HepG2 (cell line): ENCODE measurements at regions not wholly inside any gene's neighbourhood (a gene's known extent, or its start where the extent isn't known, plus 50 kb on each side); places are given as distances from the start of the nearest gene placed in this dataset.

Experiments
- ATAC-seq: fragments of 200-7000 bp; cut with Tn5 transposase; 3 replicates; pipeline ENCODE4 v1.9.1; 2020; ENCODE audit warnings: mild to moderate bottlenecking, moderate library complexity
- BruUV-seq: library from RNA; stranded (reverse); fragments of 400-500 nt; replicated peaks from 2 replicates; lab custom pipeline; 2021; lab: Mats Ljungman, UMichigan
- CTCF ChIA-PET: fragments of 300-600 bp; formaldehyde crosslinking; extraction: SDS; loops from one replicate; lab custom pipeline; 2021; ENCODE audit warnings: low total read pairs, inconsistent platforms, low intra/inter-chr PET ratio; lab: Yijun Ruan, JAX
- POLR2A ChIA-PET: fragments of 350-600 bp; sonication (Branson Sonifier 250); formaldehyde crosslinking; loops from one replicate; lab custom pipeline; 2020; ENCODE audit warnings: antibody characterized with exemption, inconsistent platforms; lab: Yijun Ruan, JAX
- DNase-seq: peaks from one replicate; pipeline ENCODE4 v3.0.0-alpha.2; 2015; ENCODE audit warnings: low spot score
- FAIRE-seq: peaks from 3 replicates; lab custom pipeline; 2011; peaks lifted over from hg19 to GRCh38; lab: Jason Lieb, UNC
- H2AFZ ChIP-seq: one replicate; pipeline ENCODE4 v1.6.1; 2011; ENCODE audit warnings: low read length, inconsistent platforms
- H3K27ac ChIP-seq: fragments of 300-600 bp; 3 replicates; pipeline ENCODE4 v1.8.0; 2011; ENCODE audit warnings: mixed run types, mild to moderate bottlenecking, mixed read lengths, low read length, inconsistent platforms; ENCODE audit not compliant: insufficient read depth; ENCODE audit errors: extremely low read length
- H3K27me3 ChIP-seq, 2 experiments: fragments of 200-600 bp in 1 of 2; 2 replicates in 1 of 2; 3 replicates in 1 of 2; pipeline versions ENCODE4 v1.6.0 to v1.8.0; 2011; ENCODE audit warnings: low read length in 2 of 2, mild to moderate bottlenecking in 2 of 2, moderate library complexity in 2 of 2, inconsistent platforms in 1 of 2; ENCODE audit not compliant: insufficient read depth in 2 of 2, control insufficient read depth in 1 of 2
- H3K36me3 ChIP-seq, 2 experiments: fragments of 200-600 bp in 1 of 2; replicated peaks in 1 of 2; 2 replicates in 1 of 2; 3 replicates in 1 of 2; pipeline versions ENCODE4 v1.5.1 to v1.8.0; 2011; ENCODE audit warnings: low read length in 2 of 2, inconsistent platforms in 1 of 2; ENCODE audit not compliant: insufficient read depth in 2 of 2, control insufficient read depth in 1 of 2
- H3K4me1 ChIP-seq: 2 replicates; pipeline ENCODE4 v1.5.1; 2012; ENCODE audit warnings: low read length, inconsistent platforms; ENCODE audit not compliant: insufficient read depth
- H3K4me2 ChIP-seq: 2 replicates; pipeline ENCODE4 v1.6.0; 2011; ENCODE audit warnings: low read depth, low read length, inconsistent platforms
- H3K4me3 ChIP-seq, 3 experiments: fragments of 200-600 bp in 1 of 3; sonication (generic), shearing (Covaris generic) in 1 of 3; replicated peaks in 1 of 3; 2 replicates each; pipeline ENCODE4 v1.5.1; 2011 to 2016; ENCODE audit warnings: low read length in 3 of 3, inconsistent platforms in 2 of 3, low read depth in 2 of 3, mild to moderate bottlenecking in 2 of 3, control low read depth in 1 of 3, mixed read lengths in 1 of 3; ENCODE audit not compliant: insufficient read depth in 1 of 3
- H3K79me2 ChIP-seq: one replicate; pipeline ENCODE4 v1.6.1; 2011; ENCODE audit warnings: low read length, inconsistent platforms; ENCODE audit not compliant: insufficient read depth
- H3K9ac ChIP-seq: 2 replicates; pipeline ENCODE4 v1.6.0; 2011; ENCODE audit warnings: mild to moderate bottlenecking, low read depth, low read length, inconsistent platforms; ENCODE audit not compliant: insufficient read depth
- H3K9me3 ChIP-seq: 2 replicates; pipeline ENCODE4 v1.5.1; 2012; ENCODE audit warnings: mild to moderate bottlenecking, low read length
- H4K20me1 ChIP-seq: 2 replicates; pipeline ENCODE4 v1.6.0; 2011; ENCODE audit warnings: inconsistent platforms, mild to moderate bottlenecking, low read length, moderate library complexity; ENCODE audit not compliant: insufficient read depth
- GABPB1 ChIP-seq: IDR thresholded peaks from 2 replicates; pipeline ENCODE4 v1.6.1; 2016; ENCODE audit warnings: mild to moderate bottlenecking, missing genetic modification reagents, moderate library complexity, missing compliant biosample characterization
- KLF16 ChIP-seq, 2 experiments: sonication (generic) in 1 of 2; formaldehyde crosslinking in 1 of 2; IDR thresholded peaks; 2 replicates each; pipeline versions ENCODE4 v1.6.1 to v1.8.0; 2016 to 2023; ENCODE audit warnings: missing genetic modification reagents in 2 of 2, missing compliant biosample characterization in 1 of 2
- NFKB2 ChIP-seq: sonication (generic); formaldehyde crosslinking; IDR thresholded peaks from 2 replicates; pipeline ENCODE4 v1.4.0; 2020; ENCODE audit warnings: missing genetic modification reagents, borderline replicate concordance
- TBP ChIP-seq: sonication (generic); formaldehyde crosslinking; IDR thresholded peaks from 2 replicates; pipeline ENCODE4 v1.5.0; 2020; ENCODE audit warnings: missing genetic modification reagents
- USF2 ChIP-seq, 2 experiments: sonication (generic) in 1 of 2; formaldehyde crosslinking in 1 of 2; IDR thresholded peaks; 2 replicates each; pipeline versions ENCODE4 v1.5.1 to v1.6.1; 2011 to 2020; ENCODE audit warnings: borderline replicate concordance in 1 of 2, low read depth in 1 of 2, low read length in 1 of 2, mild to moderate bottlenecking in 1 of 2, missing genetic modification reagents in 1 of 2, moderate library complexity in 1 of 2
- ZNF205 ChIP-seq: IDR thresholded peaks from 2 replicates; pipeline ENCODE4 v1.6.1; 2018; ENCODE audit warnings: missing biosample characterization, missing genetic modification reagents
- ZNF33A ChIP-seq: sonication (generic); formaldehyde crosslinking; IDR thresholded peaks from 2 replicates; pipeline ENCODE4 v1.5.1; 2020; ENCODE audit warnings: missing genetic modification reagents, mild to moderate bottlenecking, moderate library complexity, borderline replicate concordance
- ZNF44 ChIP-seq: sonication (generic); formaldehyde crosslinking; IDR thresholded peaks from 2 replicates; pipeline ENCODE4 v1.5.1; 2020; ENCODE audit warnings: mild to moderate bottlenecking, missing genetic modification reagents
- ZNF549 ChIP-seq: sonication (generic); formaldehyde crosslinking; IDR thresholded peaks from 2 replicates; pipeline ENCODE4 v1.5.0; 2020; ENCODE audit warnings: missing genetic modification reagents
- ZNF605 ChIP-seq: sonication (generic); formaldehyde crosslinking; IDR thresholded peaks from 2 replicates; pipeline ENCODE4 v1.8.0; 2022; ENCODE audit warnings: mild to moderate bottlenecking, missing genetic modification reagents
- WGBS: methylation state at CpG from one replicate; pipeline ENCODE4 v1.1.6; 2017; ENCODE audit warnings: low lambda C conversion rate; 5-methylcytosine and 5-hydroxymethylcytosine counted together
- in situ Hi-C: cut with HindIII; loops from 2 replicates; pipeline ENCODE4 v1.10.0; 2017; ENCODE audit warnings: low pct_unique_long_range_greater_than_20kb; ENCODE audit not compliant: extremely low pct_ligation_motif_present
- intact Hi-C: fragments of 100-400 bp; cut with micrococcal nuclease; formaldehyde crosslinking; loops from one replicate; pipeline ENCODE4 v1.10.0; 2022; ENCODE audit not compliant: unreplicated experiment
- TF ChIP-seq, protein P1 (sequence below): sonication (generic); formaldehyde crosslinking; IDR thresholded peaks from 2 replicates; pipeline ENCODE4 v1.5.1; 2020; ENCODE audit warnings: mild to moderate bottlenecking, missing genetic modification reagents, borderline replicate concordance
- TF ChIP-seq, protein P2 (sequence below): sonication (generic); formaldehyde crosslinking; IDR thresholded peaks from 2 replicates; pipeline ENCODE4 v1.8.0; 2022; ENCODE audit warnings: low read depth, missing genetic modification reagents
- TF ChIP-seq, protein P3 (sequence below): sonication (generic); formaldehyde crosslinking; IDR thresholded peaks from 2 replicates; pipeline ENCODE4 v1.4.0; 2020; ENCODE audit warnings: missing genetic modification reagents, borderline replicate concordance
- TF ChIP-seq, protein P4 (sequence below): sonication (generic); formaldehyde crosslinking; IDR thresholded peaks from 2 replicates; pipeline ENCODE4 v1.5.0; 2020; ENCODE audit warnings: missing genetic modification reagents

GRCh38 chr4:46667790-46668189, 241.3 kb downstream of the COX7B2 start:
- Histone ChIP-seq H3K9me3 (peaks cover 9% of the 10 kb centered on the region; the same call in 1 of the 2 replicates), H4K20me1 (no peaks in the 10 kb centered on the region), H3K4me3 (no peak overlapping the region), H3K79me2 (no peaks in the 10 kb centered on the region), H3K36me3 (no peaks in the 10 kb centered on the region), H3K4me1 (no peaks in the 10 kb centered on the region), H3K9ac (no peak overlapping the region), H3K27me3 (no peaks in the 10 kb centered on the region), H3K4me2 (no peak overlapping the region), H3K27ac (no peak overlapping the region), H2AFZ (no peak overlapping the region)
- no TSS peak for BruUV-seq
- intact Hi-C loops (no loop called here), in situ Hi-C loops (no loop called here)
- no peak for FAIRE-seq
- DNase-seq: no peak
- no peak for ATAC-seq
- 7% methylated on average over 3 of the region's 3 CpGs for WGBS
- ChIA-PET CTCF (no interaction called here), POLR2A (no interaction called here)
- TF ChIP-seq, protein P1, sequence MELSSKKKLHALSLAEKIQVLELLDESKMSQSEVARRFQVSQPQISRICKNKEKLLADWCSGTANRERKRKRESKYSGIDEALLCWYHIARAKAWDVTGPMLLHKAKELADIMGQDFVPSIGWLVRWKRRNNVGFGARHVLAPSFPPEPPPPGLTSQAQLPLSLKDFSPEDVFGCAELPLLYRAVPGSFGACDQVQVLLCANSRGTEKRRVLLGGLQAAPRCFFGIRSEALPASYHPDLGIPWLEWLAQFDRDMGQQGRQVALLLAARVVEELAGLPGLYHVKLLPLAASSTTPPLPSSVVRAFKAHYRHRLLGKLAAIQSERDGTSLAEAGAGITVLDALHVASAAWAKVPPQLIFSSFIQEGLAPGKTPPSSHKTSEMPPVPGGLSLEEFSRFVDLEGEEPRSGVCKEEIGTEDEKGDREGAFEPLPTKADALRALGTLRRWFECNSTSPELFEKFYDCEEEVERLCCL (CRISPR knock-in tag): no peak
- TF ChIP-seq, protein P2, sequence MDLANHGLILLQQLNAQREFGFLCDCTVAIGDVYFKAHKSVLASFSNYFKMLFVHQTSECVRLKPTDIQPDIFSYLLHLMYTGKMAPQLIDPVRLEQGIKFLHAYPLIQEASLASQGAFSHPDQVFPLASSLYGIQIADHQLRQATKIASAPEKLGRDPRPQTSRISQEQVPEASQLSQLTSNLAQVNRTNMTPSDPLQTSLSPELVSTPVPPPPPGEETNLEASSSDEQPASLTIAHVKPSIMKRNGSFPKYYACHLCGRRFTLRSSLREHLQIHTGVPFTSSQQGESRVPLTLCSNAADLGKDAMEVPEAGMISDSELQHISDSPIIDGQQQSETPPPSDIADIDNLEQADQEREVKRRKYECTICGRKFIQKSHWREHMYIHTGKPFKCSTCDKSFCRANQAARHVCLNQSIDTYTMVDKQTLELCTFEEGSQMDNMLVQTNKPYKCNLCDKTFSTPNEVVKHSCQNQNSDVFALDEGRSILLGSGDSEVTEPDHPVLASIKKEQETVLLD (CRISPR knock-in tag): no peak
- TF ChIP-seq GABPB1 (CRISPR knock-in tag): no peak
- TF ChIP-seq ZNF205: no peak
- TF ChIP-seq, protein P3, sequence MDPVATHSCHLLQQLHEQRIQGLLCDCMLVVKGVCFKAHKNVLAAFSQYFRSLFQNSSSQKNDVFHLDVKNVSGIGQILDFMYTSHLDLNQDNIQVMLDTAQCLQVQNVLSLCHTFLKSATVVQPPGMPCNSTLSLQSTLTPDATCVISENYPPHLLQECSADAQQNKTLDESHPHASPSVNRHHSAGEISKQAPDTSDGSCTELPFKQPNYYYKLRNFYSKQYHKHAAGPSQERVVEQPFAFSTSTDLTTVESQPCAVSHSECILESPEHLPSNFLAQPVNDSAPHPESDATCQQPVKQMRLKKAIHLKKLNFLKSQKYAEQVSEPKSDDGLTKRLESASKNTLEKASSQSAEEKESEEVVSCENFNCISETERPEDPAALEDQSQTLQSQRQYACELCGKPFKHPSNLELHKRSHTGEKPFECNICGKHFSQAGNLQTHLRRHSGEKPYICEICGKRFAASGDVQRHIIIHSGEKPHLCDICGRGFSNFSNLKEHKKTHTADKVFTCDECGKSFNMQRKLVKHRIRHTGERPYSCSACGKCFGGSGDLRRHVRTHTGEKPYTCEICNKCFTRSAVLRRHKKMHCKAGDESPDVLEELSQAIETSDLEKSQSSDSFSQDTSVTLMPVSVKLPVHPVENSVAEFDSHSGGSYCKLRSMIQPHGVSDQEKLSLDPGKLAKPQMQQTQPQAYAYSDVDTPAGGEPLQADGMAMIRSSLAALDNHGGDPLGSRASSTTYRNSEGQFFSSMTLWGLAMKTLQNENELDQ (CRISPR knock-in tag): no peak
- TF ChIP-seq ZNF605: no peak
- TF ChIP-seq, protein P4, sequence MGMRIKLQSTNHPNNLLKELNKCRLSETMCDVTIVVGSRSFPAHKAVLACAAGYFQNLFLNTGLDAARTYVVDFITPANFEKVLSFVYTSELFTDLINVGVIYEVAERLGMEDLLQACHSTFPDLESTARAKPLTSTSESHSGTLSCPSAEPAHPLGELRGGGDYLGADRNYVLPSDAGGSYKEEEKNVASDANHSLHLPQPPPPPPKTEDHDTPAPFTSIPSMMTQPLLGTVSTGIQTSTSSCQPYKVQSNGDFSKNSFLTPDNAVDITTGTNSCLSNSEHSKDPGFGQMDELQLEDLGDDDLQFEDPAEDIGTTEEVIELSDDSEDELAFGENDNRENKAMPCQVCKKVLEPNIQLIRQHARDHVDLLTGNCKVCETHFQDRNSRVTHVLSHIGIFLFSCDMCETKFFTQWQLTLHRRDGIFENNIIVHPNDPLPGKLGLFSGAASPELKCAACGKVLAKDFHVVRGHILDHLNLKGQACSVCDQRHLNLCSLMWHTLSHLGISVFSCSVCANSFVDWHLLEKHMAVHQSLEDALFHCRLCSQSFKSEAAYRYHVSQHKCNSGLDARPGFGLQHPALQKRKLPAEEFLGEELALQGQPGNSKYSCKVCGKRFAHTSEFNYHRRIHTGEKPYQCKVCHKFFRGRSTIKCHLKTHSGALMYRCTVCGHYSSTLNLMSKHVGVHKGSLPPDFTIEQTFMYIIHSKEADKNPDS (CRISPR knock-in tag): no peak
- no peak for TF ChIP-seq ZNF44 (CRISPR knock-in tag)
- no peak for TF ChIP-seq USF2 (IDR thresholded peaks at IDR 0.05; ENCODE audit: low read depth, low read length)
- TF ChIP-seq USF2 (CRISPR knock-in tag; IDR thresholded peaks at IDR 0.05; ENCODE audit: borderline replicate concordance): no peak
- no peak for TF ChIP-seq ZNF33A (CRISPR knock-in tag)
- TF ChIP-seq NFKB2 (CRISPR knock-in tag): no peak
- no peak for TF ChIP-seq KLF16 (CRISPR knock-in tag; IDR thresholded peaks at IDR 0.05)
- TF ChIP-seq ZNF549 (CRISPR knock-in tag): no peak
- TF ChIP-seq TBP: no peak
